GM12878 (cell line): ENCODE measurements at regions not wholly inside any gene's neighbourhood (a gene's known extent, or its start where the extent isn't known, plus 50 kb on each side); places are given as distances from the start of the nearest gene placed in this dataset.

Experiments
- ATAC-seq: fragments of 200-7000 bp; cut with Tn5 transposase; 3 replicates; pipeline ENCODE4 v1.9.1; 2020; ENCODE audit warnings: mild to moderate bottlenecking, moderate library complexity
- BruUV-seq: library from RNA; stranded (reverse); fragments of 400-500 nt; replicated peaks from 2 replicates; lab custom pipeline; 2021; lab: Mats Ljungman, UMichigan
- CTCF ChIA-PET: fragments of 300-600 bp; sonication (Branson Sonifier 250); formaldehyde crosslinking; extraction: SDS; loops from one replicate; lab custom pipeline; 2021; ENCODE audit warnings: inconsistent platforms; lab: Yijun Ruan, JAX
- POLR2A ChIA-PET: fragments of 350-600 bp; formaldehyde crosslinking; extraction: SDS; loops from one replicate; lab custom pipeline; 2021; ENCODE audit warnings: inconsistent platforms; lab: Charles Lee
- RAD21 ChIA-PET: fragments of 300-600 bp; sonication (Branson Sonifier 250); formaldehyde crosslinking; loops from one replicate; lab custom pipeline; 2023; ENCODE audit warnings: antibody characterized with exemption; ENCODE audit not compliant: unreplicated experiment; lab: Charles Lee
- SMC1A ChIA-PET: fragments of 300-600 bp; sonication (Branson Sonifier 250); formaldehyde crosslinking; loops from one replicate; lab custom pipeline; 2023; ENCODE audit not compliant: unreplicated experiment, uncharacterized antibody; lab: Charles Lee
- DNase-seq: peaks from one replicate; pipeline ENCODE4 v3.0.0-alpha.2; 2011; ENCODE audit warnings: low read depth, low spot score
- FAIRE-seq: peaks from 3 replicates; lab custom pipeline; 2011; peaks lifted over from hg19 to GRCh38; lab: Jason Lieb, UNC
- H2AFZ ChIP-seq: 2 replicates; pipeline ENCODE4 v1.6.0; 2011; ENCODE audit warnings: low read depth, low read length, control low read depth; ENCODE audit not compliant: control insufficient read depth
- H3K27ac ChIP-seq: 2 replicates; pipeline ENCODE4 v1.5.1; 2011; ENCODE audit warnings: control low read depth; ENCODE audit not compliant: control insufficient read depth, insufficient read depth
- H3K27me3 ChIP-seq, 2 experiments: replicated peaks in 1 of 2; 2 replicates each; pipeline versions ENCODE4 v1.6.0 to v1.6.1; 2011; ENCODE audit warnings: low read length in 1 of 2; ENCODE audit not compliant: control insufficient read depth in 2 of 2, insufficient read depth in 2 of 2
- H3K36me3 ChIP-seq, 2 experiments: 2 replicates each; pipeline ENCODE4 v1.5.1; 2011; ENCODE audit warnings: low read length in 1 of 2; ENCODE audit not compliant: control insufficient read depth in 2 of 2, insufficient read depth in 2 of 2
- H3K4me1 ChIP-seq: 2 replicates; pipeline ENCODE4 v1.6.1; 2011; ENCODE audit warnings: mild to moderate bottlenecking, low read length, moderate library complexity, mixed read lengths; ENCODE audit not compliant: control insufficient read depth, insufficient read depth
- H3K4me2 ChIP-seq: 2 replicates; pipeline ENCODE4 v1.6.0; 2011; ENCODE audit warnings: control low read depth; ENCODE audit not compliant: control insufficient read depth, insufficient read depth
- H3K4me3 ChIP-seq: fragments of 200-600 bp; sonication (generic); 2 replicates; pipeline ENCODE4 v1.5.1; 2016
- H3K79me2 ChIP-seq: 2 replicates; pipeline ENCODE4 v1.6.0; 2011; ENCODE audit warnings: low read length; ENCODE audit not compliant: control insufficient read depth, insufficient read depth
- H3K9ac ChIP-seq: 2 replicates; pipeline ENCODE4 v1.8.0; 2011; ENCODE audit warnings: low read length, control low read depth, mixed read lengths; ENCODE audit not compliant: control insufficient read depth, insufficient read depth
- H3K9me3 ChIP-seq: replicated peaks from 3 replicates; pipeline ENCODE4 v1.5.1; 2011; ENCODE audit warnings: mild to moderate bottlenecking, low read length; ENCODE audit not compliant: control insufficient read depth, insufficient read depth
- H4K20me1 ChIP-seq: 2 replicates; pipeline ENCODE4 v1.6.0; 2011; ENCODE audit not compliant: control insufficient read depth, insufficient read depth
- ATF7 ChIP-seq: fragments of 450-650 bp; IDR thresholded peaks from 2 replicates; pipeline ENCODE4 v1.6.1; 2016; ENCODE audit warnings: low read depth, mild to moderate bottlenecking
- MEF2A ChIP-seq: IDR thresholded peaks from 2 replicates; pipeline ENCODE4 v1.6.1; 2011; ENCODE audit warnings: low read depth, mild to moderate bottlenecking, low read length, moderate library complexity; ENCODE audit not compliant: insufficient read depth
- SIX5 ChIP-seq: IDR thresholded peaks from 2 replicates; pipeline ENCODE4 v1.6.1; 2011; ENCODE audit warnings: mild to moderate bottlenecking, low read depth, low read length, moderate library complexity; ENCODE audit not compliant: severe bottlenecking
- TCF7 ChIP-seq: IDR thresholded peaks from 2 replicates; pipeline ENCODE4 v1.6.1; 2014; ENCODE audit warnings: antibody characterized with exemption, borderline replicate concordance
- ZNF274 ChIP-seq: IDR thresholded peaks from one replicate; pipeline ENCODE4 v1.8.0; 2011; ENCODE audit not compliant: insufficient read length, insufficient read depth
- WGBS: methylation state at CpG from one replicate; pipeline ENCODE4 v1.1.6; 2016; ENCODE audit warnings: low lambda C conversion rate; ENCODE audit not compliant: insufficient replicate concordance, insufficient coverage; ENCODE audit errors: missing lambda C conversion rate; 5-methylcytosine and 5-hydroxymethylcytosine counted together
- in situ Hi-C: fragments of 300-500 bp; cut with MboI; formaldehyde crosslinking; loops from 9 replicates; pipeline ENCODE4 v1.14.3; 2018; ENCODE audit warnings: mixed read lengths
- intact Hi-C: fragments of 100-400 bp; cut with micrococcal nuclease; formaldehyde crosslinking; loops from one replicate; pipeline ENCODE4 v1.14.2; 2022; ENCODE audit not compliant: unreplicated experiment
- TF ChIP-seq, protein P1 (sequence below): fragments of 450-650 bp; IDR thresholded peaks from 2 replicates; pipeline ENCODE4 v1.6.1; 2017; ENCODE audit warnings: mild to moderate bottlenecking
- TF ChIP-seq, protein P2 (sequence below): fragments of 150-350 bp; IDR thresholded peaks from 2 replicates; pipeline ENCODE4 v1.6.1; 2016; ENCODE audit warnings: low read depth, low read length

DNA sequence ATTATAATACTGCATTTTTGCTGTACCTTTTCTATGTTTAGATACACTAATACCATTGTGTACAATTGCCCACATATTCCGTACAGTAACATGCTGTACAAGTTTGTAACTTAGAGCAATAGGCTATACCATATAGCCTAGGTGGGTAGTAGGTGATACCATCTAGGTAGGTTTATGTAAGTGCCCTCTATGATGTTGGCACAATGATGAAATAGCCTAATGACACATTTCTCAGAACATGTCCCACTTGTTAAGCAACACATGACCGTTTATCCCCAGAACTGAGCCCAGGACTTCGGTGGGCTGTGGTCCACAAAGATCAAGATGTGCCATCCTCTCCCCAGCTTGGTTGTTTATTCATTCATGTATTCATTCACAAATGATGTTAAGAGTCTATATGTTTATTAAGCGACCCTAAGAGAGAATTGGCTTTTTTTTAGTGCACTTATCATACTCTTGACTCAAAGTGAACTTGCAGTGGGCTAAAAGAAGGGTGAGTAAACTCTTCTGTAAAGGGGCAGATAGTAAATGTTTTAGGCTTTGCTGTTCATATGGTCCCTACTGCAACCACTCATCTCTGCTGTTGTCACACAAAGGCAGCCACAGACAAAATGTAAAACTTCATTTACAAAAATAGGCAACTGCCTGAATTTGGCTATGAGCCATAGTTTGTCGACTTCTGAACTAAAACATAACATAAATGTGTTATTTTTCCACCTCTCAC is 110.8 kb downstream of the NDUFA12 start (continued):
- TF ChIP-seq ATF7 (no peak), TCF7 (no peak), SIX5 (no peak), MEF2A (no peak), ZNF274 (no peak)
- TF ChIP-seq, protein P1, sequence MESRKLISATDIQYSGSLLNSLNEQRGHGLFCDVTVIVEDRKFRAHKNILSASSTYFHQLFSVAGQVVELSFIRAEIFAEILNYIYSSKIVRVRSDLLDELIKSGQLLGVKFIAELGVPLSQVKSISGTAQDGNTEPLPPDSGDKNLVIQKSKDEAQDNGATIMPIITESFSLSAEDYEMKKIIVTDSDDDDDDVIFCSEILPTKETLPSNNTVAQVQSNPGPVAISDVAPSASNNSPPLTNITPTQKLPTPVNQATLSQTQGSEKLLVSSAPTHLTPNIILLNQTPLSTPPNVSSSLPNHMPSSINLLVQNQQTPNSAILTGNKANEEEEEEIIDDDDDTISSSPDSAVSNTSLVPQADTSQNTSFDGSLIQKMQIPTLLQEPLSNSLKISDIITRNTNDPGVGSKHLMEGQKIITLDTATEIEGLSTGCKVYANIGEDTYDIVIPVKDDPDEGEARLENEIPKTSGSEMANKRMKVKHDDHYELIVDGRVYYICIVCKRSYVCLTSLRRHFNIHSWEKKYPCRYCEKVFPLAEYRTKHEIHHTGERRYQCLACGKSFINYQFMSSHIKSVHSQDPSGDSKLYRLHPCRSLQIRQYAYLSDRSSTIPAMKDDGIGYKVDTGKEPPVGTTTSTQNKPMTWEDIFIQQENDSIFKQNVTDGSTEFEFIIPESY: no peak

DNA sequence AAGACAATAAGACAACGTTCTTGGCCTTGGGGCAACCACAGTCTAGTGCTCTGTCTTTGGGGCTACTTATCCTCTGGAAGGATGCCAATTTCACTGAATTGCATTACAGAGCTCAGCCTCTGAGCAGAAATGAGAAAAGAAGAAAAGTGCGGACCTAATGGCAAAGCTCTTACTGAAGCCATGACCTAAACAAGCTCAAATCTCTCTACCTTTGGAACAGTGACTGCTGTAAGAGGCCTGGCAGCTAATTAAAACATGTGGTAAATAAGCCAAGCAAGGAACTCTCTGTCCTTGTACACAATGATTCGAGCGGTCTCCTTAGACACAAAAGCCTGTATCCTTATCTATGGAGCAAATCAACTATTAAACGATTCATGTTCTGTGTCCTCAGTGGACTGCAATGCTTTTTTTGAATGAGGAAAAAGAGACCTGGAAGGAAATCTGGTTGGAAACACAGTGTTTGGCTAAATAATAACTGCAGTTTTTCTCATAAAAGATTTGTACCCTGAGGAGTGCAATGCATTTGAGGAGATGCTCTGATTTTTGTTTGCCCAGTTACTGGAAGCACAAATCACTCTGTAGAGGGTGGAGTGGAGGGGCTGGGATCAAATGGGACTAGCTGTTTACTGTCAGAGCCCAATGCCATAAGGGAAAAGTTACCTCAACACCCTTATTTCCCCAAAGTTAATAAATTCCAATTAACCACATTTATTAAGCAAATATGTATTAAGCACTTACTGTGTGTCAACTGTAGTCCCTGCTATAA is 113.9 kb downstream of the NDUFA12 start:
- no peaks in the 10 kb centered on the region for H3K27me3 ChIP-seq
- no peaks in the 10 kb centered on the region for H3K9me3 ChIP-seq
- no peak for ATAC-seq
- in situ Hi-C loops (no loop called here), intact Hi-C loops (no loop called here)
- H3K4me2 ChIP-seq: no peak overlapping the region
- ChIA-PET RAD21 (no interaction called here), POLR2A (no interaction called here), SMC1A (interaction anchor here (0.9 to 1.0 kb wide), 2 partner anchors 110 to 180 kb away, joined by 3 to 4 read pairs; no protein-coding TSS in a partner anchor), CTCF (interaction anchor here (1.0 to 1.1 kb wide), 2 partner anchors 12 to 166 kb away, joined by 3 read pairs; no protein-coding TSS in a partner anchor)
- no peak for DNase-seq
- no peak overlapping the region for H3K9ac ChIP-seq
- TF ChIP-seq, protein P2, sequence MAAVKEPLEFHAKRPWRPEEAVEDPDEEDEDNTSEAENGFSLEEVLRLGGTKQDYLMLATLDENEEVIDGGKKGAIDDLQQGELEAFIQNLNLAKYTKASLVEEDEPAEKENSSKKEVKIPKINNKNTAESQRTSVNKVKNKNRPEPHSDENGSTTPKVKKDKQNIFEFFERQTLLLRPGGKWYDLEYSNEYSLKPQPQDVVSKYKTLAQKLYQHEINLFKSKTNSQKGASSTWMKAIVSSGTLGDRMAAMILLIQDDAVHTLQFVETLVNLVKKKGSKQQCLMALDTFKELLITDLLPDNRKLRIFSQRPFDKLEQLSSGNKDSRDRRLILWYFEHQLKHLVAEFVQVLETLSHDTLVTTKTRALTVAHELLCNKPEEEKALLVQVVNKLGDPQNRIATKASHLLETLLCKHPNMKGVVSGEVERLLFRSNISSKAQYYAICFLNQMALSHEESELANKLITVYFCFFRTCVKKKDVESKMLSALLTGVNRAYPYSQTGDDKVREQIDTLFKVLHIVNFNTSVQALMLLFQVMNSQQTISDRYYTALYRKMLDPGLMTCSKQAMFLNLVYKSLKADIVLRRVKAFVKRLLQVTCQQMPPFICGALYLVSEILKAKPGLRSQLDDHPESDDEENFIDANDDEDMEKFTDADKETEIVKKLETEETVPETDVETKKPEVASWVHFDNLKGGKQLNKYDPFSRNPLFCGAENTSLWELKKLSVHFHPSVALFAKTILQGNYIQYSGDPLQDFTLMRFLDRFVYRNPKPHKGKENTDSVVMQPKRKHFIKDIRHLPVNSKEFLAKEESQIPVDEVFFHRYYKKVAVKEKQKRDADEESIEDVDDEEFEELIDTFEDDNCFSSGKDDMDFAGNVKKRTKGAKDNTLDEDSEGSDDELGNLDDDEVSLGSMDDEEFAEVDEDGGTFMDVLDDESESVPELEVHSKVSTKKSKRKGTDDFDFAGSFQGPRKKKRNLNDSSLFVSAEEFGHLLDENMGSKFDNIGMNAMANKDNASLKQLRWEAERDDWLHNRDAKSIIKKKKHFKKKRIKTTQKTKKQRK: no peak
- no peak for FAIRE-seq
- H3K4me1 ChIP-seq: no peaks in the 10 kb centered on the region
- H3K27ac ChIP-seq: no peak overlapping the region
- no peaks in the 10 kb centered on the region for H3K36me3 ChIP-seq
- BruUV-seq: no TSS peak
- no peaks in the 10 kb centered on the region for H3K79me2 ChIP-seq
- H3K4me3 ChIP-seq: no peak overlapping the region
- H2AFZ ChIP-seq: no peak overlapping the region
- no peaks in the 10 kb centered on the region for H4K20me1 ChIP-seq
- whole genome bisulfite sequencing: 49% methylated on average over 5 of the region's 5 CpGs
